DND-41 (cell line): ENCODE measurements at regions not wholly inside any gene's neighbourhood (a gene's known extent, or its start where the extent isn't known, plus 50 kb on each side); places are given as distances from the start of the nearest gene placed in this dataset.

Source experiments
- EZH2 ChIP-seq: IDR thresholded peaks from 3 replicates; pipeline ENCODE4 v1.6.1; 2012; ENCODE audit warnings: borderline replicate concordance, low read depth, mild to moderate bottlenecking, moderate library complexity, low read length, inconsistent platforms; ENCODE audit not compliant: severe bottlenecking
- TF ChIP-seq, protein P1 (sequence below): IDR thresholded peaks from 2 replicates; pipeline ENCODE4 v1.5.1; 2012; ENCODE audit warnings: borderline replicate concordance, low read length, moderate library complexity, mild to moderate bottlenecking; ENCODE audit not compliant: poor library complexity, severe bottlenecking; ENCODE audit errors: extremely low read depth

GRCh38 chr18:38170845-38171244, 605.2 kb upstream of the CELF4 start:
- TF ChIP-seq EZH2, result no peak
- TF ChIP-seq, protein P1, sequence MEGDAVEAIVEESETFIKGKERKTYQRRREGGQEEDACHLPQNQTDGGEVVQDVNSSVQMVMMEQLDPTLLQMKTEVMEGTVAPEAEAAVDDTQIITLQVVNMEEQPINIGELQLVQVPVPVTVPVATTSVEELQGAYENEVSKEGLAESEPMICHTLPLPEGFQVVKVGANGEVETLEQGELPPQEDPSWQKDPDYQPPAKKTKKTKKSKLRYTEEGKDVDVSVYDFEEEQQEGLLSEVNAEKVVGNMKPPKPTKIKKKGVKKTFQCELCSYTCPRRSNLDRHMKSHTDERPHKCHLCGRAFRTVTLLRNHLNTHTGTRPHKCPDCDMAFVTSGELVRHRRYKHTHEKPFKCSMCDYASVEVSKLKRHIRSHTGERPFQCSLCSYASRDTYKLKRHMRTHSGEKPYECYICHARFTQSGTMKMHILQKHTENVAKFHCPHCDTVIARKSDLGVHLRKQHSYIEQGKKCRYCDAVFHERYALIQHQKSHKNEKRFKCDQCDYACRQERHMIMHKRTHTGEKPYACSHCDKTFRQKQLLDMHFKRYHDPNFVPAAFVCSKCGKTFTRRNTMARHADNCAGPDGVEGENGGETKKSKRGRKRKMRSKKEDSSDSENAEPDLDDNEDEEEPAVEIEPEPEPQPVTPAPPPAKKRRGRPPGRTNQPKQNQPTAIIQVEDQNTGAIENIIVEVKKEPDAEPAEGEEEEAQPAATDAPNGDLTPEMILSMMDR, result no peak
